NCI-H1417 treated with DMSO at 0.1 percent for 48 hours (cell line): ENCODE measurements at regions not wholly inside any gene's neighbourhood (a gene's known extent, or its start where the extent isn't known, plus 50 kb on each side); places are given as distances from the start of the nearest gene placed in this dataset.

Experiments used
- DNase-seq: peaks from one replicate; lab custom pipeline; 2025; lab: John Stamatoyannopoulos, UW

- DNase-seq = no peak
Measured at GRCh38 chr1:218156595-218156994, 128.5 kb upstream of the RRP15 start.

DNA sequence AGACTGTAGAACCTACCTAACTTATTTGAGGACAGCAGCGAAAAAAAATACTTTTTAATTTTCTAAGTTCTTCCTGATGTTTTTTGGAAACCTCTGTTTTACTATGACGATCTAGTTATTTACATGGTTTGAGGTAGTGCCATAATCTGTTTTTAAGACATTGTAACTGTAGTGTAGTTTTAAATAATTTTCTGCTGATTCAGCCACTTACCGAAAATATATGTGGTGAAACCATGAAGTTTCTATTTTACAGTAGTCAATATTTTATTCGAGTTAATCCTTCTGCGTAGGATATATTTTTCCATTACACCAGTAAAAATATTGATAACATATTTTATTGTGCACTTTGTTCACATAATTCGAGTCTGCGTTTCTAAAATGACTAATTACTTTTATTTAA lies 121.7 kb upstream of the RRP15 start:
- no peak for DNase-seq

GRCh38 chr1:218164111-218164929 lies 120.8 kb upstream of the RRP15 start:
- DNase-seq = no peak

DNA sequence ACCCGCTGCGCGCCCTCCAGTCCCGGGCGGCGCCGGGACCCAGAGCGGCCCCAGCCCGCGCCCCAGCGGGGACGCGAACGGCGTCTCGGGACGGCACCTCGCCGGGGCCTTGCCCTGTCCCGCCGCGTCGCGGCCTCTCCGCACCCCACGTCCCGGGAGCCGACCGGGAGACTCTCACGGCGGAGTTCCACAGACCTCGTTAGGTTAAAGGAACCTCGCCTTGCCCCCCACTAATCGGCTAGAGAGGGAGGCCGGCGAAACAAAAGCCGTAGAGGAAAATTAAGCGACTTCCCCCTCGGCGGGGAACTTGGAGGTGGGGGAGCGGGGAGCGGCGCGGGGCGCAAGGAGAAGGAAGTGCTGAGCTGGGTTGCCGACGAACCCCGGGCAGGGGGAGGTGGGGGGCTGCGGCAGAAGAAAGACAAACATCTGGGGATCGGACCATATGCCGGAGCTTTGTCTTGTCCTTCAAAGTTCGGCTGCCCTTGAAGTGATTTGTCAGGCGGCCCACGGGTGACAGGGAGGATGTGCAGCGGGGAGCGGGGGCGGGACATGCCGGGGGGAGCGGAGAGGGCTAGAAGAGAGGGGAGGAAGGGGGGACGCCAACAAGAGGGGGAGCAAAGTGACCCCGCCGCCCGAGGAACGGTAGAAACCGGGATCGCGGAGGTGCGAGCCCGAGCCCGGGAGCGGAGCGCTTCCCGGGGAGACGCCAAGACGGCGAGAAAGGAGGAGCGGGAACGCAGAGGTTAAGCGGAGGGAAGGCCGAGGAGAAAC lies 120.0 kb upstream of the RRP15 start:
- no peak for DNase-seq

DNA sequence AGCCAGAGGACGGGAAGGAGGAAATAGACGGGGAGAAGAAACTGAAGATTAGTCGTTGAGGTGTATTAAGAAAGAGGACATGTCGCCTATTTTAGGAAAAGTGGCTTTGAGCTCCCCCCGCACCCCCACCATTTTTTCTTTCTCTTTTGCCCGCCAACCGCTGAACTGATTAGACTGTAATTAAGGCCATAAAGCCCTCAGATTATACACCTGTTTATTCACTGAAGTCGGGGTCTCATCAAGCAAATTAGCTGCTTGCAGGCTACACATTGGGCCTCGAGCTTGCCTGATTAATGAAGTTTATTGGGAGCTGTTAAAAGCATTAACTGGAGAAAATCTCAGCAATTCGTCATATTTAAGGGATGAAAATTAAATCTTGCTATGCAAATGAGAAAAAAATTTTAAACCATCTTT lies 119.4 kb upstream of the RRP15 start:
- no peak for DNase-seq

GRCh38 chr1:218166268-218166945 lies 118.7 kb upstream of the RRP15 start:
- DNase-seq = no peak

GRCh38 chr1:218171302-218171893 lies 113.7 kb upstream of the RRP15 start:
- DNase-seq = no peak

DNA sequence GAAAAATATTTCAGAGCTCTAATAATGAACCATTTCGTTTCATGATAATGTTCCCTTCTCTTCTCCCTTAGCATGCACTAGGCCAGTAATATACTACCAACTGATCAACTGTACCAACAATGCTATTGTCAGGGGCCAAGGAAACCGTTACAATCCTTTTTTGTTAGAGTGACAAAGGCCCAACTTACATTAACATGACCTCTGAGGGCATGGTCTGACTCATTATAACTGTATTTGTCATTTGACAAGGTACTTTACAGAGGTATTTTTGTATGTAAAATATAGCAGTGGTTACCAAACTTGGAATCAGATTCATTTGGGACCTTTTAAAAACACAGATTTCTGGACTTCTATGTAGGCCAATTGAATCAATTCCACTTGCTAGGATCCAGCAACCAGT lies 102.6 kb upstream of the RRP15 start:
- DNase-seq = no peak

DNA sequence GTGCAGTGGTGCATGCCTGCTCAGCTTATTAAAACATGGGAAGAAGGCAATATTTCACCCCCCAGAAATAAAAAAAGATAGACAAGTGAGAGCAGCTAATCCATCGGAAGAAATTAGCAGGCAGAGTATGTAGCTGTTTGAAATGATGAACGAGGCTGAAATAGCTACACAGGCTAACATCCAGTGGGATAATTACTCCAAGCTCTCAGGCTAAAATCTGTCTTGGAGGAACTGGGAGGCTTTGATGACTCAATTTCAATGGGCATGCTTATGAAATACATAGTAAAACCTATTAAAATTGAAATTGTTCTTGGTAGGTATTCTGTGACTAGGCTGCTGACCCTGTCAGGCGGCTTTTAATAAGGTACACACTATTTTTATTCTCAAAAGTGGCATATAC lies 84.1 kb upstream of the RRP15 start:
- DNase-seq = no peak

DNA sequence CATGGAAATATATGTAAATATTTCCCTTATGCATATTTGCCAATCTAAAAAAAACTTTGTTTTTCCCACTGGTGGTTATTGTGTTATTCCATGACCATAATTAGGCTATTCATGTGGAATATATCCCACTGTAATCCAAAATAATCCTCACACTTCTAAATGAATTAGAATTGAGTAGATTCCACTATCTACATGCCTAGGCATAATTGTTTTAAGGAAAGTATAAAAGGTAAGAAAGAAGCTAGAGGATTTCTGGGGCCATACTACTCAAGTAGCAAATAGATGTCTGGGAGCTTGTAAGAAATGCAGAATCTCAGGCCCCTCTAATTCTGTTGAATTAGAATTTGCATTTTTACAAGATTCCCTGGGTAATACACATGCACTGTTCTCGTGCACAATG lies 83.5 kb upstream of the RRP15 start:
- DNase-seq = no peak

DNA sequence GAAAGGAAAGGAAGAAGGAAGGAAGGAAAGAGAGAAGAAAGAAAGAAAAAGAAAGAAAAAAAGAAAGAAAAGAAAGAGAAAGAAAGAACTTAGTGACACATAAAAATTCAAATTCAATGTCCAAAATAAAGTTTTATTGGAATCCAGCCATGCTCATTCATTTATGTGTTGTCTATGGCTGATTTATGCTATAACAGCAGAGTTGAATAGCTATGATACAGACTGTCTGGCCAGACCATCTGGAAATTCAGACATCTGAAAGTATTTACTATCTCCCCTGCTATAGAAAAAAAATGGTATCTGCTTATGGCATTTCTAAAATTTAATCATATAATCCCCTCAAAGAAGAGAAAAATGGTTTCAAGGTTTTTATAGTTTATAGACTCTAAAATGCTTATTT lies 79.4 kb upstream of the RRP15 start:
- DNase-seq = no peak

GRCh38 chr1:218207194-218207593 lies 77.9 kb upstream of the RRP15 start:
- no peak for DNase-seq

GRCh38 chr1:218209351-218209861 lies 75.7 kb upstream of the RRP15 start:
- no peak for DNase-seq

DNA sequence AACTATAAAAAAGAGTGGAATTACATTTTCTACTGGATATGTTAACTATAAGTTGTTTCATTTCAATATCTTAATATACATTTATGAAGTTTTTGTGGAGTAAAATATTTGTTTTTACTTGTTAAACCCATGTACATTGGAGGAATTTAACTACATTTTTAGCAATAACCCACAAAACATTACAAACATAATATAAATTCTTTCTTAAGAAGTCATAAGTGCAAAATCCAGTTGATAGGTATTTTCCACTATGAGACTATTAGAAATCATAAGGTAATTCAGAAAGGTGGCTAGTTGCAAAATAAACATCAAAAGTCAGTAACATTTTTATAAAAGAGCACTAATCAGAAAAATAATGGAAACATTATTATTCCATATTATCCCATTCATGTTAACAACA lies 73.9 kb upstream of the RRP15 start:
- DNase-seq = no peak

DNA sequence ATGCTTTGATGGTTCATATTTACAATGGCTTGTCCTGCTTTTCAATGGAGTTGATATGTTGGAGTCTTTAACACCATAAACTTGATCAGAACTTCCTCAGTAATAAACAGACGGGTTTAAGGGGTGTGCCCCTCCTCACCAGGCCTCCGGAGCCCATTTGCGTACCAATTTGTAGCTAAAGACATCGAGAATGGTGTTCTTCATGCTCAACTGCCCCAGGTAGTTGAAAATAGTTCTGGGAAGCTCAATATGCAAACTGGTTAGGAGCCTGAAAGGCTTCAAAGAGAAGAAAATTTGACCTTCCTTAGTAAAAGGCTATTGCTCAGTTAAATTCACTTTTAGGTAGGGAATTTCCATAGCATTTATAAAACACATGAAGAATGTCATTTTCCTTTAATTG lies 68.1 kb upstream of the RRP15 start:
- DNase-seq = no peak

GRCh38 chr1:218219460-218219859 lies 65.6 kb upstream of the RRP15 start:
- peak; percentile 21 for DNase-seq

DNA sequence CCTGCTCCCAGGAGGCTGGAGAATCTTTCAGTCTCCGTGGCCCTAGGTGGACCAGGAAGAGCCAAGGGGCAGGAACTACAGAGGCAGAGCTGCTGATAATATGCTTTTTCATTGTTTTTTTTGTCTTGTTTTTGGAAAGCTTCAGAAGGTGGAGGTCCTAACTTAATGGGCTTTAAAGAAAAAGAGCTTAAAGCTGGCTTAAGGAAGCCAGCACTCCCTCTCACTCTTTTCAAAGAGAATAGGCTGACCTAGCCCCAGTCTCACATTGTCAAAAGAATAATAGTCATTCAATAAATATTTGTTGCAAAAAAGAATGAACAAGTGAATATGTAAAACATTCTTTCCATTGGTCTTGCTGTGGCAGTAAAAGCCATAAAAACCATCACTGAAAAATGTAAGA lies 61.0 kb upstream of the RRP15 start:
- no peak for DNase-seq

GRCh38 chr1:218226005-218226404 lies 59.1 kb upstream of the RRP15 start:
- no peak for DNase-seq
